Liver (tissue), 8 donors: ENCODE measurements at regions not wholly inside any gene's neighbourhood (a gene's known extent, or its start where the extent isn't known, plus 50 kb on each side); places are given as distances from the start of the nearest gene placed in this dataset.

ENCODE experiments used
- DNase-seq: peaks from one replicate; pipeline ENCODE4 v3.0.0-alpha.2; 2017; ENCODE audit warnings: low spot score
- H3K27ac ChIP-seq, 2 donors: one replicate each; pipeline ENCODE4 v1.7.0; 2013; ENCODE audit warnings: inconsistent platforms in 2 of 2, low read length in 2 of 2, control low read depth in 1 of 2, low read depth in 1 of 2, mild to moderate bottlenecking in 1 of 2
- H3K27me3 ChIP-seq, 4 donors: one replicate each; pipeline versions ENCODE4 v1.6.1 to v1.7.0; 2013; ENCODE audit warnings: low read length in 3 of 4, inconsistent platforms in 1 of 4, mild to moderate bottlenecking in 1 of 4, moderate library complexity in 1 of 4; ENCODE audit not compliant: control insufficient read depth in 4 of 4, insufficient read depth in 4 of 4
- H3K36me3 ChIP-seq, 4 donors: one replicate each; pipeline versions ENCODE4 v1.6.1 to v1.7.0; 2013; ENCODE audit warnings: low read length in 3 of 4, mild to moderate bottlenecking in 3 of 4, low read depth in 1 of 4, moderate library complexity in 1 of 4; ENCODE audit not compliant: control insufficient read depth in 4 of 4, insufficient read depth in 3 of 4
- H3K4me1 ChIP-seq, 4 donors: one replicate each; pipeline versions ENCODE4 v1.6.1 to v1.7.0; 2013; ENCODE audit warnings: low read length in 3 of 4, mild to moderate bottlenecking in 3 of 4, moderate library complexity in 1 of 4; ENCODE audit not compliant: control insufficient read depth in 4 of 4, insufficient read depth in 4 of 4
- H3K4me3 ChIP-seq, 3 donors: one replicate each; pipeline versions ENCODE4 v1.6.1 to v1.7.0; 2013; ENCODE audit warnings: low read length in 3 of 3, control low read depth in 1 of 3, low read depth in 1 of 3, mild to moderate bottlenecking in 1 of 3
- H3K9ac ChIP-seq, 2 donors: one replicate each; pipeline ENCODE4 v1.7.0; 2013; ENCODE audit warnings: low read length in 2 of 2, mild to moderate bottlenecking in 2 of 2, moderate library complexity in 2 of 2, control low read depth in 1 of 2, low read depth in 1 of 2
- H3K9me3 ChIP-seq, 4 donors: one replicate each; pipeline versions ENCODE4 v1.6.1 to v1.7.0; 2013; ENCODE audit warnings: low read length in 3 of 4; ENCODE audit not compliant: control insufficient read depth in 4 of 4
- CTCF ChIP-seq: fragments of 150-350 bp; IDR thresholded peaks from 2 replicates; pipeline ENCODE4 v1.5.1; 2017; ENCODE audit warnings: improper control_type of control experiment, low read depth, low read length; ENCODE audit not compliant: missing input control
- EGR1 ChIP-seq, 2 donors: IDR thresholded peaks; 2 replicates each; pipeline ENCODE4 v1.6.1; 2016 to 2018; ENCODE audit warnings: antibody characterized with exemption in 2 of 2, low read depth in 2 of 2
- FOXA1 ChIP-seq: IDR thresholded peaks from 2 replicates; pipeline ENCODE4 v1.6.1; 2016; ENCODE audit warnings: antibody characterized with exemption
- FOXA2 ChIP-seq: IDR thresholded peaks from 2 replicates; pipeline ENCODE4 v1.6.1; 2016; ENCODE audit warnings: antibody characterized with exemption
- GABPA ChIP-seq, 2 donors: IDR thresholded peaks in 1 of 2; conservative IDR thresholded peaks in 1 of 2; 2 replicates each; pipeline ENCODE4 v1.6.1; 2016; ENCODE audit warnings: antibody characterized with exemption in 2 of 2, mild to moderate bottlenecking in 1 of 2, moderate library complexity in 1 of 2
- HNF4A ChIP-seq, 2 donors: conservative IDR thresholded peaks; 2 replicates each; pipeline ENCODE4 v1.6.1; 2016; ENCODE audit warnings: antibody characterized with exemption in 2 of 2, mild to moderate bottlenecking in 2 of 2
- HNF4G ChIP-seq: IDR thresholded peaks from 2 replicates; pipeline ENCODE4 v1.6.1; 2016; ENCODE audit warnings: antibody characterized with exemption
- JUND ChIP-seq, 2 donors: IDR thresholded peaks; 2 replicates each; pipeline ENCODE4 v1.6.1; 2016; ENCODE audit warnings: antibody characterized with exemption in 2 of 2
- MAX ChIP-seq: IDR thresholded peaks from 2 replicates; pipeline ENCODE4 v1.6.1; 2016; ENCODE audit warnings: antibody characterized with exemption
- NR2F2 ChIP-seq: IDR thresholded peaks from 2 replicates; pipeline ENCODE4 v1.6.1; 2016; ENCODE audit warnings: antibody characterized with exemption
- RAD21 ChIP-seq, 2 donors: IDR thresholded peaks; 2 replicates each; pipeline ENCODE4 v1.6.1; 2016; ENCODE audit warnings: antibody characterized with exemption in 2 of 2, mild to moderate bottlenecking in 2 of 2
- REST ChIP-seq: IDR thresholded peaks from 2 replicates; pipeline ENCODE4 v1.6.1; 2016; ENCODE audit warnings: antibody characterized with exemption, mild to moderate bottlenecking
- RXRA ChIP-seq, 2 donors: IDR thresholded peaks; 2 replicates each; pipeline ENCODE4 v1.6.1; 2017 to 2018; ENCODE audit warnings: antibody characterized with exemption in 2 of 2, mild to moderate bottlenecking in 1 of 2
- SP1 ChIP-seq: IDR thresholded peaks from 2 replicates; pipeline ENCODE4 v1.6.1; 2018; ENCODE audit warnings: antibody characterized with exemption, mild to moderate bottlenecking
- TAF1 ChIP-seq: conservative IDR thresholded peaks from 2 replicates; pipeline ENCODE4 v1.6.1; 2016; ENCODE audit warnings: antibody characterized with exemption, mild to moderate bottlenecking
- YY1 ChIP-seq: IDR thresholded peaks from 2 replicates; pipeline ENCODE4 v1.6.1; 2016; ENCODE audit warnings: antibody characterized with exemption, mild to moderate bottlenecking
- ZBTB33 ChIP-seq: IDR thresholded peaks from 2 replicates; pipeline ENCODE4 v1.6.1; 2016; ENCODE audit warnings: antibody characterized with exemption
- WGBS: extraction: QIAGEN DNeasy Blood & Tissue Kit; methylation state at CpG from one replicate; pipeline ENCODE4 v1.1.7; 2013; 5-methylcytosine and 5-hydroxymethylcytosine counted together
- donor health status: healthy.
- donor health status: healthy.
- donor health status: healthy.
- donor health status: healthy.
- donor health status: healthy.

- no peaks in the 10 kb centered on the region for H3K9me3 ChIP-seq
Observed at GRCh38 chr3:148002705-148003205, 593.6 kb downstream of the ZIC1 start.

More at GRCh38 chr3:148002705-148003205, 593.6 kb downstream of the ZIC1 start:
- Histone ChIP-seq H3K4me1 (no peaks in the 10 kb centered on the region), H3K4me3 (no peak overlapping the region), H3K27ac (no peak overlapping the region), H3K9ac (no peak overlapping the region), H3K36me3 (no peaks in the 10 kb centered on the region), H3K27me3 (no peaks in the 10 kb centered on the region)
- DNase-seq, result no peak
- TF ChIP-seq JUND (IDR thresholded peaks at IDR 0.05) (no peak), EGR1 (IDR thresholded peaks at IDR 0.05; ENCODE audit: low read depth in 2 of 2) (no peak), CTCF (no peak), REST (no peak), RAD21 (IDR thresholded peaks at IDR 0.05) (no peak), GABPA (IDR thresholded peaks at IDR 0.05 in 1 of 2, conservative IDR thresholded peaks at IDR 0.05 in 1 of 2) (no peak), SP1 (no peak), YY1 (no peak), FOXA2 (no peak), ZBTB33 (no peak), HNF4A (conservative IDR thresholded peaks at IDR 0.05) (no peak), MAX (no peak), FOXA1 (no peak), HNF4G (no peak), TAF1 (no peak), NR2F2 (no peak), RXRA (IDR thresholded peaks at IDR 0.05) (no peak)
- WGBS, result 76% methylated on average over 4 of the region's 4 CpGs
